ACHN (cell line): ENCODE measurements at regions not wholly inside any gene's neighbourhood (a gene's known extent, or its start where the extent isn't known, plus 50 kb on each side); places are given as distances from the start of the nearest gene placed in this dataset.
A peak's percentile ranks its signal among the peaks of the same experiment; 100 is the strongest.
"Not testable (repeated sequence)": the region's sequence is repeated elsewhere in the genome, so short reads cannot be mapped to it uniquely, and the experiment has no call there.

Experiments
- DNase-seq: peaks from one replicate; pipeline ENCODE4 v3.0.0-alpha.2; 2015
- in situ Hi-C: cut with HindIII; loops from 2 replicates; pipeline ENCODE4 v1.10.0; 2017; ENCODE audit warnings: low sequenced_read_pairs, low pct_ligation_motif_present, low pct_unique_long_range_greater_than_20kb

DNA sequence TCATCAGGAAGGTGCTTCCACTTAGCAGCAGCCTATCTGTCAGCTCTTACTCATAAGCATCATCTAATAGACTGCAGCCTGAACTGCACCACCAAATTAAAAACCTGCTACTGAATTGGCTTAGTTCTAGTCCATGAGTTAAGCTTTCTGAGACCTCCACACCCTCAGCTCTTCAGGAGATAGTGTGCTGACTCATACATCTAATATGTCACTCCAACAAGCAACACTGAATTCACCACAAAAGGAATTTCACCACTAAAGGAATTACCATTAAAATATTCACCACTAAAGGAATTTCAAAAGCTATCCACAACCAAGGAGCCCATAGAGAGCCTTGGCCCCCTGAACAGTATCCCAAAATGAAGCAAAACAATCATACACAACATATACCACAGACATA lies 418.5 kb upstream of the RORB start:
- DNase-seq, result peak; percentile 88

DNA sequence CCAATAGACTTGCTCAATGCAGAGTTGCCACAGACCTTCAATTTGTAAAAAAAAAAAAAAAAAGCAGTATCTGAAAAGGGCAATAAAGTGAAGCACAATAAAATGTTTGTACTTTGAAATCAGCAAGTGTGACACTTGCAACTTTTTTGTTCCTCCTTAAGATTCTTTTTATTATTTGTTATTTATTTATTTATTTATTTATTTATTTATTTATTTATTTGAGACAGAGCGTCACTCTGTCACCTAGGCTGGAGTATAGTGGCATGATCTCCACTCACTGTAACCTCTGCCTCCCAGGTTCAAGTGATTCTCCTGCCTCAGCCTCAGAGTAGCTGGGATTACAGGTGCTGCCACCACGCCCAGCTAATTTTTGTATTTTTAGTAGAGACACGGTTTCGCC lies 416.5 kb upstream of the RORB start:
- DNase-seq, in situ Hi-C loops: not testable (repeated sequence)

More for the DNA sequence above, 418.5 kb upstream of the RORB start:
- in situ Hi-C loops, result no loop called here

DNA sequence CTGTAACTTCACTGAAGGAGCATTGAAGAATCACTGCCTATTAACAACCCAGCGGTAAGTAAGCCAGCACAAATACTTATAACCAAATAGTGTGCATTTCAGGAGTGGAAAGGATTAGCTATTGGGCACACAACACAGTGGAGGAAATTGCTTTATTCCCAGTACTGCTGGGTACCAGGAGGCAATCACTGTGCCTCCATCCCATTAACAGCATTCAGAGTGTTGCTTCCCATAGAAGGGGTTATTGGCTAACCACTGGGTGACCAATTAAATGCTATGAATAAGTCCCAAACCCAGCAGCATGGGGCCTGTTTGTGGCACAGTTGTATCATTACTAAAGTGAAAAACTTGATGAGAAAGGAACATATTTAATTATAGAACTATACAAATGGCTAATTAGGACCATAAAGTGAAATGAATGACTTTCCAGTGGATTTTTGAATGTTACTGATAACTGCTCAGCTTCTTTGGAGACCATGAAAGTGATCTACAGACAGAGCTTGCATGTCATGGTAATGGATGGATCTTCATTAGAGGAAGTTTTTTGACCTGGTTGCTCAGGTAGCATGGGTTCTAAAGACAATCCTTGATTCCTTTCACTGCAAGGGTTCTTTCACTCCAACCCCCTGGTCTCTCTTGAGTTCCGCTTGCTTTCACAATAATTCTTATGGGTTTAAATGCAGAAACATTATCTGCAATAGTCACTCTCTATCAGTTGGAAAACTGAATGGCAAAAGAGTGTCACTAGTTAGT lies 413.3 kb upstream of the RORB start:
- no peak for DNase-seq
- in situ Hi-C loops, result no loop called here

DNA sequence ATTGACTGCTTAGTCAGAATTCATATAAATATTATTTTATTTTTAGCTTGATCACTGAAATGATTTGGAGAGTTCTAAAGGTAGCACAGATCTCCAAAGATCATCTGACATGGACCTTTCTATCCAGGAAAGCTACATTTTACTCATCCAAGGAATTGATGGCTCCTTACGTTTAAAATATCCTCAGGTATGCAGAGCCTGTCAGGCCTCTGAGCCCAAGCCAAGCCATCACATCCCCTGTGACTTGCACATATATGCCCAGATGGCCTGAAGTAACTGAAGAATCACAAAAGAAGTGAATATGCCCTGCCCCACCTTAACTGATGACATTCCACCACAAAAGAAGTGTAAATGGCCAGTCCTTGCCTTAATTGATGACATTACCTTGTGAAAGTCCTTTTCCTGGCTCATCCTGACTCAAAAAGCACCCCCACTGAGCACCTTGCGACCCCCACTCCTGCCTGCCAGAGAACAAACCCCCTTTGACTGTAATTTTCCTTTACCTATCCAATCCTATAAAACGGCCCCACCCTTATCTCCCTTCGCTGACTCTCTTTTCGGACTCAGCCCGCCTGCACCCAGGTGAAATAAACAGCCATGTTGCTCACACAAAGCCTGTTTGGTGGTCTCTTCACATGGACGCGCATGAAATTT lies 411.6 kb upstream of the RORB start:
- DNase-seq, result not testable (repeated sequence)

DNA sequence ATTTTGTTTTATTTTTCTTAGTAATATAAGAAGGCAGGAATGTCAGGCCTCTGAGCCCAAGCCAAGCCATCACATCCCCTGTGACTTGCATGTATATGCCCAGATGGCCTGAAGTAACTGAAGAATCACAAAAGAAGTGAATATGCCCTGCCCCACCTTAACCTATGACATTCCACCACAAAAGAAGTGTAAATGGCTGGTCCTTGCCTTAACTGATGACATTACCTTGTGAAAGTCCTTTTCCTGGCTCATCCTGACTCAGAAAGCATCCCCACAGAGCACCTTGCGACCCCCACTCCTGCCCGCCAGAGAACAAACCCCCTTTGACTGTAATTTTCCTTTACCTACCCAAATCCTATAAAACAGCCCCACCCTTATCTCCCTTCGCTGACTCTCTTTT lies 406.2 kb upstream of the RORB start:
- in situ Hi-C loops, DNase-seq: not testable (repeated sequence)

More for the DNA sequence above, 411.6 kb upstream of the RORB start:
- in situ Hi-C loops, result not testable (repeated sequence)

DNA sequence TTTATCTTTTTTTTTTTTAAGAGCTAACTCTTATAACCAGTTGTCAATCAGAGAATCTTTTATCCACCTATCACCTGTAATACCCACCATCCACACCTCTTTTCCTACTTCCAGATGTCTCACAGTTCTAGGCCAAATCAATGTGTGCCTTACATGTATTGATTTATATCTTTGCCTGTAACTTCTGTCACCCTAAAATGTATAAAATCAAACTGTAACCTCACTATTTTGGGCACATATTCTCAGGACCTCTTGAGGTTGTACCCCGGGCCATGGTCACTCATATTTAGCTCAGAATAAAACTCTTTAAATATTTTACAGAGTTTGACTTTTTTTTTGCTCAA lies 404.7 kb upstream of the RORB start:
- in situ Hi-C loops, result no loop called here
- no peak for DNase-seq

DNA sequence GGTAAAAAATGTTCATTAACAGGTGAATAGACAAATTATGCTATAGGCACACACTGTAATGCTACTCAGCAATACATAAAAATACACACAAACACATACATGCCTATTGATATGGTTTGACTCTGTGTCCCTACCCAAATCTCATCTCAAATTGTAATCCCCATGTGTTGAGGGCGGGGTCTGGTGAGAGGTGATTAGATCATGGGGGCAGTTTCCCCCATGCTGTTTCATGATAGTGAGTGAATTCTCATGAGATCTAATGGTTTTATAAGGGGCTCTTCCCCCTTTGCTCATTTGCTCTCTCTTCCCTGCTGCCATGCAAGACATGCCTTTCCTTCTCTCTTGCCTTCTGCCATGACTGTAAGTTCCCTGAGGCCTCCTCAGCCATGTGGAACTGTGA lies 403.1 kb upstream of the RORB start:
- in situ Hi-C loops, DNase-seq: not testable (repeated sequence)

DNA sequence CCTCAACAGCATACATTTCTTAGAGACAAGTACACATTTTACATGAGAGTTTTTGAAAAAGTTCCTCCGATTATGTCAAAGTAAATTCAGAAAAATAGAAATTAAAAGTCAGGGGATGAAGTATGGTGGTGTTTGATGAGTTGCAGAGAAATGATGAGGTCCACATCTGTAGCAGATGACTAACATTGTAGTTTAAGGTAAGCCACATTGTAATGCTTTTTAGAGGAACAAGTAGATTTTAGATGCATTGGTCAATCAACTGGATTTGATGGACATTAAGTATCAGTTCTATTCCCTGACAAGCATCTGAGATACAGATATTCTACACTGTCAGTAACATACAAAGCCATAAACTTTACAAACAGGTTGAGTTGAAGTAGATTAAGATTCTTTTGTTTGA lies 402.4 kb upstream of the RORB start:
- no peak for DNase-seq
- in situ Hi-C loops, result no loop called here

DNA sequence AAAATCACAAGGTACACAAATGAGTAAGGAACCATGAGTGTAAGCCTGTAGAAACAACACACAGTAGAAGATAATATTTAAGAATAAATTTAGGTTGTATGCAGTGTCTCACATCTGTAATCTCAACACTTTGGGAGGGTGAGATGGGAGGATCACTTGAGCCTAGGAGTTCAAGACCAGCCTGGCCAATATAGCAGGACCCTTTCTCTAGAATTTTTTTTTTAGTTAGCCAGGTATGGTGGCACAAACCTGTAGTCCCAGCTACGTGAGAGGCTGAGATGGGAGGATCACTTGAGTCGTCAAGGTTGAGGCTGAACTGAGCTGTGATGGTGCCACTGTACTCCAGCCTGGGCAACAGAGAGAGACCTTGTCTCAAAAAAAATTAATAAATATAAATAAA lies 401.2 kb upstream of the RORB start:
- no peak for DNase-seq
- in situ Hi-C loops, result no loop called here

DNA sequence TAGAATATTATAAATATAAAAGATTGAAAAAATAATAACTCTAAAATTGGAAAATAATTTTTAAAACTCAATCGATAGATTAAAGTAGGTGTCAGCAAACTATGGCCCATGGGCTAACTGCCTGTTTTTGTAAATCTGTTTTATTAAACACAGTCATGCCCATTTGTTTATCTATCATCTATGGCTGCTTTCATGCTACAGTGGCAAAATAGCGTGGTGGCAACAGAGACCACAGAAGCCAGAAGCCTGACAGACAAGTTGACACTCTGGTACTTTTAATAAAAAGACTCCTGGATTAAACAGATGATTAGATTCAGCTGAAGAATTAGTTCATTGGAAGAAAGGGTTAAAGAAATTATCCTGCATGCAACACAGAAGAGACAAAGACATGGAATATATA lies 400.7 kb upstream of the RORB start:
- in situ Hi-C loops, result no loop called here
- DNase-seq, result no peak

DNA sequence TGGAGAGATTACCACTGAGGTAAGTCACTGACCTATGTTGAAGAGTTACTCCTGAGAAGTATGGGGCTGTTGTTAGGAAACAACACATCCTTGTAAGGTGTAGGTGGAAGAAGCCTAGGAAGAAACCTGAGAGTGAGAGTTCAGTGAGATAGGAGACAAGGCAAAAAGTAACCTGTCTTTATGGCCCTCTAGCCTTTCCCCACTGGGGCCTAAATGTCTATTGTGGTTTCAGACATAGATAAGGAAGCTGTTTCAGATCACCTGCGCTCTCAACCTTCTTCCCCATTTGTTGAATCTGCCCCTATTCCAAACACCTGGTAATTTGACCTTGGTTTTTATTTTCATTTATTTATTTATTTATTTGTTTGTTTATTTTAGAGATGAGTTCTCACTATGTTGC lies 397.1 kb upstream of the RORB start:
- in situ Hi-C loops, result no loop called here

DNA sequence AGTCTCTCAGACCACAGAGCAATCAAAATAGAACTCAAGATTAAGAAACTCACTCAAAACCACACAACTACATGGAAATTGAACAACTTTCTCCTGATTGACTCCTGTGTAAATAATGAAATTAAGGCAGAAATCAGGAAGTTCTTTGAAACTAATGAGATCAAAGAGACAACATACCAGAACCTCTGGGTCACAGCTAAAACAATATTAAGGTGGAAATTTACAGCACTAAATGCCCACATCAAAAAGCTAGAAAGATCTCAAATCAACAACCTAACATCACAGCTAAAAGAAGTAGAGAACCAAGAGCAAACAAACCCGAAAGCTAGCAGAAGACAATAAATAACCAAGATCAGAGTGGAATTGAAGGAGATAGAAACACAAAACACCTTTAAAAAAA lies 395.0 kb upstream of the RORB start:
- in situ Hi-C loops, DNase-seq: not testable (repeated sequence)

More for the DNA sequence above, 397.1 kb upstream of the RORB start:
- DNase-seq, result no peak

DNA sequence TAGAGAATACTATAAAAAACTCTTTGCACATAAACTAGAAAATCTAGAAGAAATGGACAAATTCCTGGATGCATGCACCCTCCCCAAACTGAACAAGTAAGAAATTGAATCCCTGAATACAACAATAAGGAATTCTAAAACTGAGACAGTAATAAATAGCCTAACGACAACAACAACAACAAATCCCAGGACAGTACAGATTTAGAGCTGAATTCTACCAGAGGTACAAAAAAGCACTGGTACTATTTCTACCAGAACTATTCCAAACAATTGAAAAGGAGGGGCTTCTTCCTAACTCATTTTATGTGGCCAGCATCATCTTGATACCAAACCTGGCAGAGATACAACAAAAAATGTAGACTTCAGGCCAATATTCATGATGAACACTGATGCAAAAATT lies 394.4 kb upstream of the RORB start:
- no peak for DNase-seq
- in situ Hi-C loops, result no loop called here

DNA sequence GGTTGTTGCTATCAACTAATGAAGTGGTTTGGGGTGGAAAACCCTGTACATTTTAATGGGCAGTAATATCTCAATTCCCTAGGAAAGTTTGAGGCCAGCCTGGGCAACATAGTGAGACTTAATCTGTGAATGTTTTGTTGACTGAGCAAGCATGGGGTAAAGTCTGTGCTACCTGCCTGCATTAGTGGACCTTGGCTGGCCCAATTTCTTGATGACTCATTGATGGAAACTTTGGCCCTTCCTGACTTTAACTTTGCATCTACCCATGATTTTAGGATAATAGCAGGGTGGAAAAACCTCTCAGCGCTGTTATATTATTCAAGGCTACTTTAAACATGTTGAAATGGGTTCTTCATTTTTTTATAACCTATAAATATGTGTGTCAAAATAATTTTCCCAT lies 389.4 kb upstream of the RORB start:
- in situ Hi-C loops, result no loop called here
- DNase-seq, result no peak

DNA sequence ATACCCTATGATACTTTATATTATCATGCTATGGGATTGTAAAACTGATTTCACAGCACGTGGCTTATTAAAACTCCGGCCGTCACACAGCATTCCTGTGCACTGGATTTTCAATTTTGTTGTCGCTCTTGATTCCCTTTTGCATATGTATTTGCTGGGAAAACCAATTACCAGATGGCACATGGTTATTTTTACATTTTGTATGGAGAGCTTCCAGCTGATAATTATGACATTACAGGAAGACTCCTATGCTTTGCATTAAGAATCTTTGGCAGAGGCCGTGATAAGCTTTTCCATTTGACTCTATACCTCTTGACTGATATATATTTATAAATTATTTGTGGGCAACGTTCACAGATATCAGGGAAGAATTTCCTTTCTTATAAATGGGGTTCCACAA lies 381.2 kb upstream of the RORB start:
- DNase-seq, result no peak
- in situ Hi-C loops, result no loop called here

DNA sequence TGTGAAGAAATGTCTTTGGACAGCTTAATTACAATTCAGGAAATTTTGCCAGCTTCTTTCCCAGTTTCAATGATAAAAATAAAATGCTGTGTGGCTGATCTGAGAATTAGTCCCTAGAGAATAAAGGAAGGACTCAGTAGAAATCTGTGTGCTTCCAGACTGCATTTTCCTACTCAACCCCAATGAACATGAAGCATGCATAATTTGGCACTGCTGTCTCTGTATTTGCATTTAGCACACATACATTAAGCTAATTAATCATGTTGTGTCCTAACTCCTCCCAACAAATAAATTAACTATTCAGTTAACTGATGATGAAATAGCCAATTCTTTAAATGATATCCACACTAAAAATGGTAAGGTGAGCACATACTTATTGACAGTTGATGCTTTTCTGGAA lies 380.0 kb upstream of the RORB start:
- no peak for DNase-seq
- in situ Hi-C loops, result no loop called here

DNA sequence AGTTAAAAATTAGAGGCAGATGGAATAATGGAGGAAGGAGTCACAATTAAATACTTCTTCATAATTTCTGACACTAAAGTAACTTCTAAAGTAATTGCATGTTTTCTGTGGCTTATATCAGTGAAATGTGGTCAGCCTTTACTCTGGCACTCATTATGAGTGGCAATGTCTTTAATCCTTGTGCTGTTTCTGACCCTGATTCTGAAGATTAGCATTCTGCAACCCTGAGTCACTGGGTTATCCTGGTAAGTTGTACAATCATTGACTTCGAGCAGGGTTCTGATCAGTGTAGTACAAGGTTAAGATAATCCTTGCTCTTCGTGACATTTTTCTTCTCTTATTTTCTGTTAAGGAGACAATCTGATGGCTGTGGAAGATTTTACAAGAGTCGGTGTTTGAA lies 379.4 kb upstream of the RORB start:
- in situ Hi-C loops, result no loop called here
- peak; percentile 83 for DNase-seq

DNA sequence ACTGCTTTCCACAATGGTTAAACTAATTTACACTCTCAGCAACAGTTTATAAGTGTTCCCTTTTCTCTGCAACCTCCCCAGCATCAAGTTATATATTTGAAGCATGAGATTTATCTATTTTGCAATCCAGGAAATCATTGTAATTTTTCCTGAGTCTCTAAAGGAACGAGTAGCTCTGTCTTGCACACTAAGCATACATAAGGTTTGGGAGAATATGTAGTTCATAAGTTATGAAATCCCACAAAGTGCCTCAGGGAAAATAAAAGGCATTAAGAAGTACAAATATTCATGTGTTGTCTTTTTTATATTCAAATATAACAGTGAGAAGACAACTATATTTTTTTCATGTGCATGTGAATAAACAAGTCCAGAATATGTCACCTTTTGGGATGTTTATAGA lies 377.1 kb upstream of the RORB start:
- in situ Hi-C loops, result no loop called here
- no peak for DNase-seq

DNA sequence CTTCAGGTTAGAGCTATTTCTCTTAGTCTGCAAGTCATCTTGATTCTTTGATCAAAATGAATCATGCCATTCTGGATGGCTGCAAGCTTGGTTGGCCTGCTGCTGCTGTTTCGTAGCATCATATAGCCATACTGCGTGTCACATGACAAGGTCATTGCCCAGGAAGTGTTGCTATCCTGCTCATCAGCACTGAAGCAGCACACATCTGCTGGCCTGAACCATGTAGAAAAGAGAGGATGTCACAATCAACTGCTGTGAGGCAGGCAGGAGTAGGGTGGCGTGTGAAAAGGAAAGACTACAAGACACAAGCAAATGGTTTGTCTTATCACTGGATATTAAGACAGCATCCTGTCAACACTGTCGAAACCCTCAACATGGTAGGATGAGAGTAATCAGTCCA lies 376.7 kb upstream of the RORB start:
- in situ Hi-C loops, result no loop called here
- no peak for DNase-seq

DNA sequence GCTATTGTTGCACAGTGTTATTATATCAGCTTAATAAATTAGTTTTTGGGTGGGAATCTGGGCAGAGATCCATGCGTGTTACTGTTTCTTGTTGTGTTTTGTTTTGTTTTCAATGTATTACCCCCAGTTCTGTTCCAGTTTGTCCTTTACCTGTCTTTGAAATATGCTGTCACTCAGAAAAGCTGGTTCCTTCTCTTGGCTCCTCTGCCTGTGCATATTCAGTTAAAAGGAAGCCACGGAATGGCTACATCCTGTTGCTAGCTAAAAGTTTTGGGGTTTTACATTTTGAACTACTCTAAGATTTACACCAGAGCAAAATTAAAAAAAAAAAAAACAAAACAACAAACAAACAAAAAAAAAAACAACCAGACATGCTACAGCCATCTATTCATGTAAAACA lies 374.9 kb upstream of the RORB start:
- in situ Hi-C loops, result no loop called here
- no peak for DNase-seq
